GM12878 (cell line): ENCODE measurements at regions not wholly inside any gene's neighbourhood (a gene's known extent, or its start where the extent isn't known, plus 50 kb on each side); places are given as distances from the start of the nearest gene placed in this dataset.

ENCODE experiments used
- ATAC-seq: fragments of 200-7000 bp; cut with Tn5 transposase; 3 replicates; pipeline ENCODE4 v1.9.1; 2020; ENCODE audit warnings: mild to moderate bottlenecking, moderate library complexity
- BruUV-seq: library from RNA; stranded (reverse); fragments of 400-500 nt; replicated peaks from 2 replicates; lab custom pipeline; 2021; lab: Mats Ljungman, UMichigan
- CTCF ChIA-PET: fragments of 300-600 bp; sonication (Branson Sonifier 250); formaldehyde crosslinking; extraction: SDS; loops from one replicate; lab custom pipeline; 2021; ENCODE audit warnings: inconsistent platforms; lab: Yijun Ruan, JAX
- POLR2A ChIA-PET: fragments of 350-600 bp; formaldehyde crosslinking; extraction: SDS; loops from one replicate; lab custom pipeline; 2021; ENCODE audit warnings: inconsistent platforms; lab: Charles Lee
- RAD21 ChIA-PET: fragments of 300-600 bp; sonication (Branson Sonifier 250); formaldehyde crosslinking; loops from one replicate; lab custom pipeline; 2023; ENCODE audit warnings: antibody characterized with exemption; ENCODE audit not compliant: unreplicated experiment; lab: Charles Lee
- SMC1A ChIA-PET: fragments of 300-600 bp; sonication (Branson Sonifier 250); formaldehyde crosslinking; loops from one replicate; lab custom pipeline; 2023; ENCODE audit not compliant: unreplicated experiment, uncharacterized antibody; lab: Charles Lee
- DNase-seq: peaks from one replicate; pipeline ENCODE4 v3.0.0-alpha.2; 2011; ENCODE audit warnings: low read depth, low spot score
- FAIRE-seq: peaks from 3 replicates; lab custom pipeline; 2011; peaks lifted over from hg19 to GRCh38; lab: Jason Lieb, UNC
- H2AFZ ChIP-seq: 2 replicates; pipeline ENCODE4 v1.6.0; 2011; ENCODE audit warnings: low read depth, low read length, control low read depth; ENCODE audit not compliant: control insufficient read depth
- H3K27ac ChIP-seq: 2 replicates; pipeline ENCODE4 v1.5.1; 2011; ENCODE audit warnings: control low read depth; ENCODE audit not compliant: control insufficient read depth, insufficient read depth
- H3K27me3 ChIP-seq, 2 experiments: replicated peaks in 1 of 2; 2 replicates each; pipeline versions ENCODE4 v1.6.0 to v1.6.1; 2011; ENCODE audit warnings: low read length in 1 of 2; ENCODE audit not compliant: control insufficient read depth in 2 of 2, insufficient read depth in 2 of 2
- H3K36me3 ChIP-seq, 2 experiments: 2 replicates each; pipeline ENCODE4 v1.5.1; 2011; ENCODE audit warnings: low read length in 1 of 2; ENCODE audit not compliant: control insufficient read depth in 2 of 2, insufficient read depth in 2 of 2
- H3K4me1 ChIP-seq: 2 replicates; pipeline ENCODE4 v1.6.1; 2011; ENCODE audit warnings: mild to moderate bottlenecking, low read length, moderate library complexity, mixed read lengths; ENCODE audit not compliant: control insufficient read depth, insufficient read depth
- H3K4me2 ChIP-seq: 2 replicates; pipeline ENCODE4 v1.6.0; 2011; ENCODE audit warnings: control low read depth; ENCODE audit not compliant: control insufficient read depth, insufficient read depth
- H3K4me3 ChIP-seq: fragments of 200-600 bp; sonication (generic); 2 replicates; pipeline ENCODE4 v1.5.1; 2016
- H3K79me2 ChIP-seq: 2 replicates; pipeline ENCODE4 v1.6.0; 2011; ENCODE audit warnings: low read length; ENCODE audit not compliant: control insufficient read depth, insufficient read depth
- H3K9ac ChIP-seq: 2 replicates; pipeline ENCODE4 v1.8.0; 2011; ENCODE audit warnings: low read length, control low read depth, mixed read lengths; ENCODE audit not compliant: control insufficient read depth, insufficient read depth
- H3K9me3 ChIP-seq: replicated peaks from 3 replicates; pipeline ENCODE4 v1.5.1; 2011; ENCODE audit warnings: mild to moderate bottlenecking, low read length; ENCODE audit not compliant: control insufficient read depth, insufficient read depth
- H4K20me1 ChIP-seq: 2 replicates; pipeline ENCODE4 v1.6.0; 2011; ENCODE audit not compliant: control insufficient read depth, insufficient read depth
- CBFB ChIP-seq: IDR thresholded peaks from 2 replicates; pipeline ENCODE4 v1.6.1; 2016; ENCODE audit warnings: antibody characterized with exemption, low read depth
- POLR2AphosphoS5 ChIP-seq: IDR thresholded peaks from 2 replicates; pipeline ENCODE4 v1.6.1; 2011; ENCODE audit warnings: mild to moderate bottlenecking, low read length, inconsistent platforms
- WGBS: methylation state at CpG from one replicate; pipeline ENCODE4 v1.1.6; 2016; ENCODE audit warnings: low lambda C conversion rate; ENCODE audit not compliant: insufficient replicate concordance, insufficient coverage; ENCODE audit errors: missing lambda C conversion rate; 5-methylcytosine and 5-hydroxymethylcytosine counted together
- in situ Hi-C: fragments of 300-500 bp; cut with MboI; formaldehyde crosslinking; loops from 9 replicates; pipeline ENCODE4 v1.14.3; 2018; ENCODE audit warnings: mixed read lengths
- intact Hi-C: fragments of 100-400 bp; cut with micrococcal nuclease; formaldehyde crosslinking; loops from one replicate; pipeline ENCODE4 v1.14.2; 2022; ENCODE audit not compliant: unreplicated experiment
- TF ChIP-seq, protein P1 (sequence below): IDR thresholded peaks from 2 replicates; pipeline ENCODE4 v1.6.1; 2012; ENCODE audit warnings: mild to moderate bottlenecking, low read depth, low read length
- TF ChIP-seq, protein P2 (sequence below): fragments of 450-650 bp; formaldehyde crosslinking; IDR thresholded peaks from 2 replicates; pipeline ENCODE4 v1.4.0; 2022; ENCODE audit warnings: mild to moderate bottlenecking, moderate library complexity
- TF ChIP-seq, protein P3 (sequence below): IDR thresholded peaks from 2 replicates; pipeline ENCODE4 v1.6.1; 2012; ENCODE audit warnings: low read depth, low read length, improper control_type of control experiment
- TF ChIP-seq, protein P4 (sequence below): IDR thresholded peaks from 2 replicates; pipeline ENCODE4 v1.6.1; 2011; ENCODE audit warnings: mild to moderate bottlenecking, low read depth, low read length, moderate library complexity; ENCODE audit not compliant: insufficient replicate concordance
- TF ChIP-seq, protein P5 (sequence below): fragments of 450-650 bp; IDR thresholded peaks from 2 replicates; pipeline ENCODE4 v1.6.1; 2017; ENCODE audit warnings: low read depth, mild to moderate bottlenecking, moderate library complexity
- TF ChIP-seq, protein P6 (sequence below): fragments of 450-650 bp; IDR thresholded peaks from 2 replicates; pipeline ENCODE4 v1.6.1; 2016; ENCODE audit warnings: mild to moderate bottlenecking, moderate library complexity, borderline replicate concordance

DNA sequence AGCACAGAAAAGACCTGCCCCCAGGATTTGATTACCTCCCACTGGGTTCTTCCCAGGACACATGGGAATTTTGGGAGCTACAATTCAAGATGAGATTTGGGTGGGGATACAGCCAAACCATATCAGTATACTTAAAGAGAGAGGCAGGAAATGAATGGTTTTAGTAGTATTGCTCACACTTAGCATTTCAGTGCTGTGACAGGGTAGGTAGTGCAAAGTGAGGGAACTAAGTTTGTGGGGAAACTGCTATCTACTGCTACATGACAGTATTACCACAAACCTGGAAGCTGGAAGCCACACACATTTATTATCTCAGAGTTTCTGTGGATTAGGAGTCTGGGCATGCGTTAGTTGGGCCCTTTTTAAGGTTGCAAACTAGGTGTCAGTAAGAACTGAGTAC, 450.7 kb downstream of the LPIN1 start:
- no peaks in the 10 kb centered on the region; a peak in 1 of 4 replicates for H3K36me3 ChIP-seq
- RAD21 ChIA-PET = no interaction called here
- no peak for FAIRE-seq
- H3K79me2 ChIP-seq = no peaks in the 10 kb centered on the region
- no peak overlapping the region for H3K9ac ChIP-seq
- BruUV-seq = no TSS peak
- no peak for ATAC-seq
- SMC1A ChIA-PET = interaction anchor here (0.9 to 1.1 kb wide), 2 partner anchors 8 to 97 kb away, joined by 3 read pairs; no protein-coding TSS in a partner anchor
- no peak overlapping the region for H3K4me2 ChIP-seq
- POLR2A ChIA-PET = no interaction called here
- DNase-seq = no peak
- TF ChIP-seq POLR2AphosphoS5 = no peak
- TF ChIP-seq, protein P1, sequence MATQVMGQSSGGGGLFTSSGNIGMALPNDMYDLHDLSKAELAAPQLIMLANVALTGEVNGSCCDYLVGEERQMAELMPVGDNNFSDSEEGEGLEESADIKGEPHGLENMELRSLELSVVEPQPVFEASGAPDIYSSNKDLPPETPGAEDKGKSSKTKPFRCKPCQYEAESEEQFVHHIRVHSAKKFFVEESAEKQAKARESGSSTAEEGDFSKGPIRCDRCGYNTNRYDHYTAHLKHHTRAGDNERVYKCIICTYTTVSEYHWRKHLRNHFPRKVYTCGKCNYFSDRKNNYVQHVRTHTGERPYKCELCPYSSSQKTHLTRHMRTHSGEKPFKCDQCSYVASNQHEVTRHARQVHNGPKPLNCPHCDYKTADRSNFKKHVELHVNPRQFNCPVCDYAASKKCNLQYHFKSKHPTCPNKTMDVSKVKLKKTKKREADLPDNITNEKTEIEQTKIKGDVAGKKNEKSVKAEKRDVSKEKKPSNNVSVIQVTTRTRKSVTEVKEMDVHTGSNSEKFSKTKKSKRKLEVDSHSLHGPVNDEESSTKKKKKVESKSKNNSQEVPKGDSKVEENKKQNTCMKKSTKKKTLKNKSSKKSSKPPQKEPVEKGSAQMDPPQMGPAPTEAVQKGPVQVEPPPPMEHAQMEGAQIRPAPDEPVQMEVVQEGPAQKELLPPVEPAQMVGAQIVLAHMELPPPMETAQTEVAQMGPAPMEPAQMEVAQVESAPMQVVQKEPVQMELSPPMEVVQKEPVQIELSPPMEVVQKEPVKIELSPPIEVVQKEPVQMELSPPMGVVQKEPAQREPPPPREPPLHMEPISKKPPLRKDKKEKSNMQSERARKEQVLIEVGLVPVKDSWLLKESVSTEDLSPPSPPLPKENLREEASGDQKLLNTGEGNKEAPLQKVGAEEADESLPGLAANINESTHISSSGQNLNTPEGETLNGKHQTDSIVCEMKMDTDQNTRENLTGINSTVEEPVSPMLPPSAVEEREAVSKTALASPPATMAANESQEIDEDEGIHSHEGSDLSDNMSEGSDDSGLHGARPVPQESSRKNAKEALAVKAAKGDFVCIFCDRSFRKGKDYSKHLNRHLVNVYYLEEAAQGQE = no peak
- TF ChIP-seq, protein P2, sequence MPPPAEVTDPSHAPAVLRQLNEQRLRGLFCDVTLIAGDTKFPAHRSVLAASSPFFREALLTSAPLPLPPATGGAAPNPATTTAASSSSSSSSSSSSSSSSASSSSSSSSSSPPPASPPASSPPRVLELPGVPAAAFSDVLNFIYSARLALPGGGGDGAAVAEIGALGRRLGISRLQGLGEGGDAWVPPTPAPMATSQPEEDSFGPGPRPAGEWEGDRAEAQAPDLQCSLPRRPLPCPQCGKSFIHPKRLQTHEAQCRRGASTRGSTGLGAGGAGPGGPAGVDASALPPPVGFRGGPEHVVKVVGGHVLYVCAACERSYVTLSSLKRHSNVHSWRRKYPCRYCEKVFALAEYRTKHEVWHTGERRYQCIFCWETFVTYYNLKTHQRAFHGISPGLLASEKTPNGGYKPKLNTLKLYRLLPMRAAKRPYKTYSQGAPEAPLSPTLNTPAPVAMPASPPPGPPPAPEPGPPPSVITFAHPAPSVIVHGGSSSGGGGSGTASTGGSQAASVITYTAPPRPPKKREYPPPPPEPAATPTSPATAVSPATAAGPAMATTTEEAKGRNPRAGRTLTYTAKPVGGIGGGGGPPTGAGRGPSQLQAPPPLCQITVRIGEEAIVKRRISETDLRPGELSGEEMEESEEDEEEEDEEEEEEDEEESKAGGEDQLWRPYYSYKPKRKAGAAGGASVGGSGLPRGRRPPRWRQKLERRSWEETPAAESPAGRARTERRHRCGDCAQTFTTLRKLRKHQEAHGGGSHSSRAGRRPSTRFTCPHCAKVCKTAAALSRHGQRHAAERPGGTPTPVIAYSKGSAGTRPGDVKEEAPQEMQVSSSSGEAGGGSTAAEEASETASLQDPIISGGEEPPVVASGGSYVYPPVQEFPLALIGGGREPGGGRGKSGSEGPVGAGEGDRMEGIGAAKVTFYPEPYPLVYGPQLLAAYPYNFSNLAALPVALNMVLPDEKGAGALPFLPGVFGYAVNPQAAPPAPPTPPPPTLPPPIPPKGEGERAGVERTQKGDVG (CRISPR knock-in tag) = no peak
- TF ChIP-seq, protein P3, sequence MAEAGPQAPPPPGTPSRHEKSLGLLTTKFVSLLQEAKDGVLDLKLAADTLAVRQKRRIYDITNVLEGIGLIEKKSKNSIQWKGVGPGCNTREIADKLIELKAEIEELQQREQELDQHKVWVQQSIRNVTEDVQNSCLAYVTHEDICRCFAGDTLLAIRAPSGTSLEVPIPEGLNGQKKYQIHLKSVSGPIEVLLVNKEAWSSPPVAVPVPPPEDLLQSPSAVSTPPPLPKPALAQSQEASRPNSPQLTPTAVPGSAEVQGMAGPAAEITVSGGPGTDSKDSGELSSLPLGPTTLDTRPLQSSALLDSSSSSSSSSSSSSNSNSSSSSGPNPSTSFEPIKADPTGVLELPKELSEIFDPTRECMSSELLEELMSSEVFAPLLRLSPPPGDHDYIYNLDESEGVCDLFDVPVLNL = no peak
- TF ChIP-seq, protein P4, sequence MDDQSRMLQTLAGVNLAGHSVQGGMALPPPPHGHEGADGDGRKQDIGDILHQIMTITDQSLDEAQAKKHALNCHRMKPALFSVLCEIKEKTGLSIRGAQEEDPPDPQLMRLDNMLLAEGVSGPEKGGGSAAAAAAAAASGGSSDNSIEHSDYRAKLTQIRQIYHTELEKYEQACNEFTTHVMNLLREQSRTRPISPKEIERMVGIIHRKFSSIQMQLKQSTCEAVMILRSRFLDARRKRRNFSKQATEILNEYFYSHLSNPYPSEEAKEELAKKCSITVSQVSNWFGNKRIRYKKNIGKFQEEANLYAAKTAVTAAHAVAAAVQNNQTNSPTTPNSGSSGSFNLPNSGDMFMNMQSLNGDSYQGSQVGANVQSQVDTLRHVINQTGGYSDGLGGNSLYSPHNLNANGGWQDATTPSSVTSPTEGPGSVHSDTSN = no peak
- TF ChIP-seq, protein P5, sequence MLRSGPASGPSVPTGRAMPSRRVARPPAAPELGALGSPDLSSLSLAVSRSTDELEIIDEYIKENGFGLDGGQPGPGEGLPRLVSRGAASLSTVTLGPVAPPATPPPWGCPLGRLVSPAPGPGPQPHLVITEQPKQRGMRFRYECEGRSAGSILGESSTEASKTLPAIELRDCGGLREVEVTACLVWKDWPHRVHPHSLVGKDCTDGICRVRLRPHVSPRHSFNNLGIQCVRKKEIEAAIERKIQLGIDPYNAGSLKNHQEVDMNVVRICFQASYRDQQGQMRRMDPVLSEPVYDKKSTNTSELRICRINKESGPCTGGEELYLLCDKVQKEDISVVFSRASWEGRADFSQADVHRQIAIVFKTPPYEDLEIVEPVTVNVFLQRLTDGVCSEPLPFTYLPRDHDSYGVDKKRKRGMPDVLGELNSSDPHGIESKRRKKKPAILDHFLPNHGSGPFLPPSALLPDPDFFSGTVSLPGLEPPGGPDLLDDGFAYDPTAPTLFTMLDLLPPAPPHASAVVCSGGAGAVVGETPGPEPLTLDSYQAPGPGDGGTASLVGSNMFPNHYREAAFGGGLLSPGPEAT = no peak
- no peak for TF ChIP-seq CBFB
- TF ChIP-seq, protein P6, sequence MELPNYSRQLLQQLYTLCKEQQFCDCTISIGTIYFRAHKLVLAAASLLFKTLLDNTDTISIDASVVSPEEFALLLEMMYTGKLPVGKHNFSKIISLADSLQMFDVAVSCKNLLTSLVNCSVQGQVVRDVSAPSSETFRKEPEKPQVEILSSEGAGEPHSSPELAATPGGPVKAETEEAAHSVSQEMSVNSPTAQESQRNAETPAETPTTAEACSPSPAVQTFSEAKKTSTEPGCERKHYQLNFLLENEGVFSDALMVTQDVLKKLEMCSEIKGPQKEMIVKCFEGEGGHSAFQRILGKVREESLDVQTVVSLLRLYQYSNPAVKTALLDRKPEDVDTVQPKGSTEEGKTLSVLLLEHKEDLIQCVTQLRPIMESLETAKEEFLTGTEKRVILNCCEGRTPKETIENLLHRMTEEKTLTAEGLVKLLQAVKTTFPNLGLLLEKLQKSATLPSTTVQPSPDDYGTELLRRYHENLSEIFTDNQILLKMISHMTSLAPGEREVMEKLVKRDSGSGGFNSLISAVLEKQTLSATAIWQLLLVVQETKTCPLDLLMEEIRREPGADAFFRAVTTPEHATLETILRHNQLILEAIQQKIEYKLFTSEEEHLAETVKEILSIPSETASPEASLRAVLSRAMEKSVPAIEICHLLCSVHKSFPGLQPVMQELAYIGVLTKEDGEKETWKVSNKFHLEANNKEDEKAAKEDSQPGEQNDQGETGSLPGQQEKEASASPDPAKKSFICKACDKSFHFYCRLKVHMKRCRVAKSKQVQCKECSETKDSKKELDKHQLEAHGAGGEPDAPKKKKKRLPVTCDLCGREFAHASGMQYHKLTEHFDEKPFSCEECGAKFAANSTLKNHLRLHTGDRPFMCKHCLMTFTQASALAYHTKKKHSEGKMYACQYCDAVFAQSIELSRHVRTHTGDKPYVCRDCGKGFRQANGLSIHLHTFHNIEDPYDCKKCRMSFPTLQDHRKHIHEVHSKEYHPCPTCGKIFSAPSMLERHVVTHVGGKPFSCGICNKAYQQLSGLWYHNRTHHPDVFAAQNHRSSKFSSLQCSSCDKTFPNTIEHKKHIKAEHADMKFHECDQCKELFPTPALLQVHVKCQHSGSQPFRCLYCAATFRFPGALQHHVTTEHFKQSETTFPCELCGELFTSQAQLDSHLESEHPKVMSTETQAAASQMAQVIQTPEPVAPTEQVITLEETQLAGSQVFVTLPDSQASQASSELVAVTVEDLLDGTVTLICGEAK = no peak
- no peak overlapping the region for H3K27ac ChIP-seq
- intact Hi-C loops (no loop called here), in situ Hi-C loops (no loop called here)
- H4K20me1 ChIP-seq = no peaks in the 10 kb centered on the region
- no peaks in the 10 kb centered on the region; the same call in 2 of the 3 replicates for H3K9me3 ChIP-seq
- WGBS = 100% methylated on average over 1 of the region's 1 CpG
- H2AFZ ChIP-seq = no peak overlapping the region
- CTCF ChIA-PET = interaction anchor here (1.5 kb wide), 1 partner anchor 10 kb away, joined by 3 read pairs; no protein-coding TSS in a partner anchor
- H3K27me3 ChIP-seq = no peaks in the 10 kb centered on the region
- no peaks in the 10 kb centered on the region for H3K4me1 ChIP-seq
- no peak overlapping the region for H3K4me3 ChIP-seq
